ENCODE measurements at regions not wholly inside any gene's neighbourhood (a gene's known extent, or its start where the extent isn't known, plus 50 kb on each side); places are given as distances from the start of the nearest gene placed in this dataset.

- H3K9ac ChIP-seq (ENCODE audit: insufficient read depth in 1 of 2, low read length in 2 of 2), result no peak overlapping the region
- no peak for TF ChIP-seq CTCF (IDR thresholded peaks at IDR 0.05; ENCODE audit: control extremely low read depth, extremely low read depth)
- no peaks in the 10 kb centered on the region for H3K36me3 ChIP-seq (ENCODE audit: control insufficient read depth in 4 of 4, insufficient read depth in 4 of 4, low read length in 4 of 4)
- H3K9me3 ChIP-seq (ENCODE audit: control insufficient read depth in 4 of 4, insufficient read depth in 3 of 4, low read length in 3 of 4), result no peaks in the 10 kb centered on the region
- ATAC-seq (ENCODE audit: insufficient read depth, low FRiP score) (no peak), DNase-seq (no peak)
- H3K4me3 ChIP-seq, result no peak overlapping the region
- H3K4me1 ChIP-seq (ENCODE audit: control insufficient read depth in 5 of 5, insufficient read depth in 5 of 5, low read length in 5 of 5), result peaks cover 0 to 7% (median 0%) of the 10 kb centered on the region in 5 donors
- no peaks in the 10 kb centered on the region for H3K27me3 ChIP-seq (ENCODE audit: control insufficient read depth in 3 of 3, insufficient read depth in 3 of 3, low read length in 2 of 3)
- no peak overlapping the region for H3K27ac ChIP-seq (ENCODE audit: low read depth in 1 of 2, low read length in 1 of 2)
- WGBS, 2 donors, result 85 to 86% methylated on average over 1 of the region's 1 CpG
These were observed 94.1 kb upstream of the TMEM26 start for GRCh38 chr10:61547297-61547696.

- no peak for ATAC-seq (ENCODE audit: insufficient read depth, low FRiP score)
- DNase-seq, result no peak
- peaks cover 0 to 12% (median 0%) of the 10 kb centered on the region in 5 donors for H3K4me1 ChIP-seq (ENCODE audit: control insufficient read depth in 5 of 5, insufficient read depth in 5 of 5, low read length in 5 of 5)
- H3K27me3 ChIP-seq (ENCODE audit: control insufficient read depth in 3 of 3, insufficient read depth in 3 of 3, low read length in 2 of 3), result no peaks in the 10 kb centered on the region
- 89 to 100% methylated on average over 1 of the region's 1 CpG for WGBS, 2 donors
- TF ChIP-seq CTCF (IDR thresholded peaks at IDR 0.05; ENCODE audit: control extremely low read depth, extremely low read depth), result no peak
- no peaks in the 10 kb centered on the region for H3K9me3 ChIP-seq (ENCODE audit: control insufficient read depth in 4 of 4, insufficient read depth in 3 of 4, low read length in 3 of 4)
- no peaks in the 10 kb centered on the region for H3K36me3 ChIP-seq (ENCODE audit: control insufficient read depth in 4 of 4, insufficient read depth in 4 of 4, low read length in 4 of 4)
- H3K9ac ChIP-seq (ENCODE audit: insufficient read depth in 1 of 2, low read length in 2 of 2), result no peak overlapping the region
- no peak overlapping the region for H3K4me3 ChIP-seq
- no peak overlapping the region for H3K27ac ChIP-seq (ENCODE audit: low read depth in 1 of 2, low read length in 1 of 2)
These were observed 92.0 kb upstream of the TMEM26 start for GRCh38 chr10:61545170-61545569.

- 70 to 75% methylated on average over 3 of the region's 3 CpGs for WGBS, 2 donors
- no peak for ATAC-seq (ENCODE audit: insufficient read depth, low FRiP score)
- DNase-seq, result no peak
These were observed 90.7 kb upstream of the TMEM26 start for GRCh38 chr10:61543831-61544230.

More at GRCh38 chr10:61543831-61544230, 90.7 kb upstream of the TMEM26 start:
- no peaks in the 10 kb centered on the region for H3K27me3 ChIP-seq (ENCODE audit: control insufficient read depth in 3 of 3, insufficient read depth in 3 of 3, low read length in 2 of 3)
- H3K9me3 ChIP-seq (ENCODE audit: control insufficient read depth in 4 of 4, insufficient read depth in 3 of 4, low read length in 3 of 4), result no peaks in the 10 kb centered on the region
- peaks cover 0 to 12% (median 0%) of the 10 kb centered on the region in 5 donors for H3K4me1 ChIP-seq (ENCODE audit: control insufficient read depth in 5 of 5, insufficient read depth in 5 of 5, low read length in 5 of 5)
- H3K36me3 ChIP-seq (ENCODE audit: control insufficient read depth in 4 of 4, insufficient read depth in 4 of 4, low read length in 4 of 4), result no peaks in the 10 kb centered on the region
- H3K9ac ChIP-seq (ENCODE audit: insufficient read depth in 1 of 2, low read length in 2 of 2), result no peak overlapping the region
- no peak overlapping the region for H3K4me3 ChIP-seq
- no peak overlapping the region for H3K27ac ChIP-seq (ENCODE audit: low read depth in 1 of 2, low read length in 1 of 2)
- TF ChIP-seq CTCF (IDR thresholded peaks at IDR 0.05; ENCODE audit: control extremely low read depth, extremely low read depth), result no peak

Measured in lung (tissue), 11 donors.